Esophagus squamous epithelium (tissue), 4 donors: ENCODE measurements at regions not wholly inside any gene's neighbourhood (a gene's known extent, or its start where the extent isn't known, plus 50 kb on each side); places are given as distances from the start of the nearest gene placed in this dataset.

Source experiments
- CTCF ChIP-seq, 6 experiments: fragments of 450-650 bp in 4 of 6; fragments of 200-600 bp in 2 of 6; sonication (generic) in 2 of 6; IDR thresholded peaks; one replicate each; pipeline ENCODE4 v1.5.1; 2016 to 2019; ENCODE audit warnings: antibody characterized with exemption in 6 of 6, mild to moderate bottlenecking in 4 of 6, moderate library complexity in 4 of 6
- POLR2A ChIP-seq, 4 donors: fragments of 450-650 bp; IDR thresholded peaks; one replicate each; pipeline ENCODE4 v1.6.1; 2017; ENCODE audit warnings: antibody characterized with exemption in 4 of 4, mild to moderate bottlenecking in 4 of 4, moderate library complexity in 3 of 4

DNA sequence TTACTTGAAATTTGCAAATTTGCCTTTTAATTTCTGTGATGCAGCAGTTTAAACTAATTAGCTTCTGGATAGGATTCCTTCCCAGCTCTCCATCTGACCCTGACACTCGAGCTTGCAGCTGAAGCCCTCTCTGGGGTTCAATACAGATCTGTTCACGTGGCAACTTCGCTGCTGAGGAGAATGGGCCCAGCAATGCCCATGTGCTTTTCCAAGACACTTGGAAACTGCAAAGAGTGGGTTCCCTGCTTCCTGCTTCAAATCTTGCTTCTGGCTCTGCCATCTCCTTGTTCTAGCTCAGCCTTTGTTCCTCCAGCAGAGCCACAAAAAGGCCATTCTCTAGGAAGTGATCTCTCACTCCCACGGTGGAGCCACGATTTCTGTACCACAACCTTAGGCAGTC is 50.0 kb upstream of the IRX6 start:
- no peak for TF ChIP-seq CTCF (IDR thresholded peaks at IDR 0.05)
- no peak for TF ChIP-seq POLR2A (IDR thresholded peaks at IDR 0.05)
